ENCODE measurements at regions not wholly inside any gene's neighbourhood (a gene's known extent, or its start where the extent isn't known, plus 50 kb on each side); places are given as distances from the start of the nearest gene placed in this dataset.

- no peak for TF ChIP-seq CTCF (IDR thresholded peaks at IDR 0.05; ENCODE audit: low read depth, low read length)
- no peak overlapping the region for H3K4me3 ChIP-seq (ENCODE audit: low read depth, low read length)
These were observed 202.1 kb downstream of the RNF144A start for GRCh38 chr2:7119132-7119835.

GRCh38 chr2:7121851-7122250, 204.6 kb downstream of the RNF144A start:
- no peak overlapping the region for H3K4me3 ChIP-seq (ENCODE audit: low read depth, low read length)
- TF ChIP-seq CTCF (IDR thresholded peaks at IDR 0.05; ENCODE audit: low read depth, low read length): no peak

- no peak for TF ChIP-seq CTCF (IDR thresholded peaks at IDR 0.05; ENCODE audit: low read depth, low read length)
- H3K4me3 ChIP-seq (ENCODE audit: low read depth, low read length): no peak overlapping the region
These were observed 209.9 kb downstream of the RNF144A start for GRCh38 chr2:7127156-7127555.

GRCh38 chr2:7127687-7128086, 210.5 kb downstream of the RNF144A start:
- H3K4me3 ChIP-seq (ENCODE audit: low read depth, low read length): no peak overlapping the region

GRCh38 chr2:7131261-7131660, 214.0 kb downstream of the RNF144A start:
- TF ChIP-seq CTCF (IDR thresholded peaks at IDR 0.05; ENCODE audit: low read depth, low read length): no peak
- no peak overlapping the region for H3K4me3 ChIP-seq (ENCODE audit: low read depth, low read length)

More at GRCh38 chr2:7127687-7128086, 210.5 kb downstream of the RNF144A start:
- no peak for TF ChIP-seq CTCF (IDR thresholded peaks at IDR 0.05; ENCODE audit: low read depth, low read length)

DNA sequence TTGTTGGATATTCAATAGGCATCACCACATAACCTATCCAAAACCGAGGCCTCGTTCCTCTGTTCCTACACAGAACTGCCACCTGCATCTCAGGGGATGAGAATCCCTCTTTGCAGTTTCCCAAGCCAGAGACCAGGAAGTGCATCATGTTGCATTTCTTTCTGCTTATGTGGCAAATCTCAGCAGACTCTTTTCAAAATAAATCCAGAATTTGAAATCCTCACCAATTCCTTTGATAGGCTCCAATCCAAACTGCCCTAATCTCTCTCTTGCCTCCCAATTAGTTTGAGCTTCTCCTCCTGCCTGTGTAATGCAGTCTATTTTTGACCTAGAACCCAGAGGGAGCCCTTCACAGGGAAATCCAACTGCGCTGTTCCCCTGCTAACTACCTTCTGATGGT, 215.5 kb downstream of the RNF144A start:
- no peak for TF ChIP-seq CTCF (IDR thresholded peaks at IDR 0.05; ENCODE audit: low read depth, low read length)
- H3K4me3 ChIP-seq (ENCODE audit: low read depth, low read length): no peak overlapping the region

DNA sequence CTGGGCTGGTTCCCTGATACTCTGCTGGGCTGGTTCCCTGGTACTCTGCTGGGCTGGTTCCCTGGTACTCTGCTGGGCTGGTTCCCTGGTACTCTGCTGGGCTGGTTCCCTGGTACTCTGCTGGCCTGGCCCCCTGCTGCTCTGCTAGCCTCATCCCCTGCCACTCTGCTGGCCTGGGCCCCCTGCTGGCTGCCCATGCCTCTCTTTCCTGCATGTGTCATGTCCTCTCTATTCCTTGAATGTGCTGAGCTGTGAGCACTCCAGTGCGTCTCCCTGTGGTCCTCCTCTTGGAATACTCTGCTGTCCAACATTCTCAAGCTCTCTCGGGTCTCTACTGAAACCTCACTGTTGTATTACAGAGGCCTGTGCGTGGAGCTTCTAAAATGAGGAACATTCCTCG, 216.3 kb downstream of the RNF144A start:
- TF ChIP-seq CTCF (IDR thresholded peaks at IDR 0.05; ENCODE audit: low read depth, low read length): no peak

More for the DNA sequence above, 216.3 kb downstream of the RNF144A start:
- H3K4me3 ChIP-seq (ENCODE audit: low read depth, low read length): no peak overlapping the region
